ENCODE measurements at regions not wholly inside any gene's neighbourhood (a gene's known extent, or its start where the extent isn't known, plus 50 kb on each side); places are given as distances from the start of the nearest gene placed in this dataset.

- in situ Hi-C loops (cut with MboI; ENCODE audit: low pct_unique_long_range_greater_than_20kb, low sequenced_read_pairs, unreplicated experiment) = no loop called here
- DNase-seq (ENCODE audit: low spot score) = no peak
- TF ChIP-seq, protein P1, sequence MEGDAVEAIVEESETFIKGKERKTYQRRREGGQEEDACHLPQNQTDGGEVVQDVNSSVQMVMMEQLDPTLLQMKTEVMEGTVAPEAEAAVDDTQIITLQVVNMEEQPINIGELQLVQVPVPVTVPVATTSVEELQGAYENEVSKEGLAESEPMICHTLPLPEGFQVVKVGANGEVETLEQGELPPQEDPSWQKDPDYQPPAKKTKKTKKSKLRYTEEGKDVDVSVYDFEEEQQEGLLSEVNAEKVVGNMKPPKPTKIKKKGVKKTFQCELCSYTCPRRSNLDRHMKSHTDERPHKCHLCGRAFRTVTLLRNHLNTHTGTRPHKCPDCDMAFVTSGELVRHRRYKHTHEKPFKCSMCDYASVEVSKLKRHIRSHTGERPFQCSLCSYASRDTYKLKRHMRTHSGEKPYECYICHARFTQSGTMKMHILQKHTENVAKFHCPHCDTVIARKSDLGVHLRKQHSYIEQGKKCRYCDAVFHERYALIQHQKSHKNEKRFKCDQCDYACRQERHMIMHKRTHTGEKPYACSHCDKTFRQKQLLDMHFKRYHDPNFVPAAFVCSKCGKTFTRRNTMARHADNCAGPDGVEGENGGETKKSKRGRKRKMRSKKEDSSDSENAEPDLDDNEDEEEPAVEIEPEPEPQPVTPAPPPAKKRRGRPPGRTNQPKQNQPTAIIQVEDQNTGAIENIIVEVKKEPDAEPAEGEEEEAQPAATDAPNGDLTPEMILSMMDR (IDR thresholded peaks at IDR 0.05; ENCODE audit: extremely low read depth, insufficient read depth, missing control alignments) = no peak
Observed at GRCh38 chr18:70920840-70921374, 632.1 kb downstream of the SOCS6 start.

- TF ChIP-seq, protein P1 (IDR thresholded peaks at IDR 0.05; ENCODE audit: extremely low read depth, insufficient read depth, missing control alignments) = no peak
- in situ Hi-C loops (cut with MboI; ENCODE audit: low pct_unique_long_range_greater_than_20kb, low sequenced_read_pairs, unreplicated experiment) = no loop called here
- no peak for DNase-seq (ENCODE audit: low spot score)
Observed at GRCh38 chr18:70907673-70908072, 618.8 kb downstream of the SOCS6 start.

GRCh38 chr18:70892381-70892780 is 603.5 kb downstream of the SOCS6 start:
- DNase-seq (ENCODE audit: low spot score) = no peak
- in situ Hi-C loops (cut with MboI; ENCODE audit: low pct_unique_long_range_greater_than_20kb, low sequenced_read_pairs, unreplicated experiment) = no loop called here
- TF ChIP-seq, protein P1 (IDR thresholded peaks at IDR 0.05; ENCODE audit: extremely low read depth, insufficient read depth, missing control alignments) = no peak

DNA sequence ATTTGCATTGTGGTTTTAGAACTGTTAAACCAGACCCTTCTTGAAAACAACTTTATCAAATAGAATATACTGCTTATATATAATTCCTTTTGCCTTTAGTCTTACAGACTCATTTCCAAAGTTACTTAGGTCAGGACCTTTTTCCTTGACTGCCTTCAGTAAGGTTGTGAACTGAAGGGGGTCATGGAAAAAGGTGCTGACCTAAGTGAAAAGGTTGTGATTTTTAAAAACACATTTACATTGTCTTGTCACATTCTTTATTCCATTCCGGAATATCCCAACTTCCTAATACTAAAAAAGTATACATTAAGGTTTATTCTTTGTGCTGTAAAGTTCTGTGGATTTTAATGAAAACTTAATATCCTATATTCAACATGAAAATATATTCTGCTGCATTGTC is 581.4 kb downstream of the SOCS6 start:
- in situ Hi-C loops (cut with MboI; ENCODE audit: low pct_unique_long_range_greater_than_20kb, low sequenced_read_pairs, unreplicated experiment) = no loop called here
- TF ChIP-seq, protein P1 (IDR thresholded peaks at IDR 0.05; ENCODE audit: extremely low read depth, insufficient read depth, missing control alignments) = no peak
- DNase-seq (ENCODE audit: low spot score) = no peak

- TF ChIP-seq, protein P1 (IDR thresholded peaks at IDR 0.05; ENCODE audit: extremely low read depth, insufficient read depth, missing control alignments) = no peak
- in situ Hi-C loops (cut with MboI; ENCODE audit: low pct_unique_long_range_greater_than_20kb, low sequenced_read_pairs, unreplicated experiment) = no loop called here
- DNase-seq (ENCODE audit: low spot score) = no peak
Observed at GRCh38 chr18:70848329-70848728, 559.5 kb downstream of the SOCS6 start.

DNA sequence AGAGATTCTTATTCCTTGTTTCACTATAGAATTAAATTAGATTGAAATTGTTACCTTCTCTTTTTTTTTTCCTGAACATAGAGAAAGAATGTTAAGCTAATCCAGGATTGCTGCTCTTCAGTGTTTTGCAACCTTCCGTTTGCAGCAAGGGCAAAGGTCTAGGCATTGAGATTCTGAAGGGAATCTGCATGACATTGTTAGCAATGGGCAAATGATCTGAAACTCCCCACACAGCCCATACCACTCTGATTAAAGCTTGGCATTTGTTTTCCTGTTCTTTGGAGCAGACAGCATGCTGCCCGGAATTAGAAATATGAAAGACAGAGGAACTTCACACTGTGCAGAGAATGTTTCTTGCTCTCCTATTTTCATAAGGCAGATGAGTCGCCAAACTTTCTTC is 551.8 kb downstream of the SOCS6 start:
- no peak for DNase-seq (ENCODE audit: low spot score)
- TF ChIP-seq, protein P1 (IDR thresholded peaks at IDR 0.05; ENCODE audit: extremely low read depth, insufficient read depth, missing control alignments) = no peak
- in situ Hi-C loops (cut with MboI; ENCODE audit: low pct_unique_long_range_greater_than_20kb, low sequenced_read_pairs, unreplicated experiment) = no loop called here

- in situ Hi-C loops (cut with MboI; ENCODE audit: low pct_unique_long_range_greater_than_20kb, low sequenced_read_pairs, unreplicated experiment) = no loop called here
- TF ChIP-seq, protein P1 (IDR thresholded peaks at IDR 0.05; ENCODE audit: extremely low read depth, insufficient read depth, missing control alignments) = no peak
- no peak for DNase-seq (ENCODE audit: low spot score)
Observed at GRCh38 chr18:70827632-70828031, 538.8 kb downstream of the SOCS6 start.
